SK-N-MC (cell line): ENCODE measurements at regions not wholly inside any gene's neighbourhood (a gene's known extent, or its start where the extent isn't known, plus 50 kb on each side); places are given as distances from the start of the nearest gene placed in this dataset.

ENCODE experiments used
- EZH2 ChIP-seq: fragments of 200-600 bp; sonication (generic); IDR thresholded peaks from one replicate; pipeline ENCODE4 v1.6.1; 2017; ENCODE audit warnings: antibody characterized with exemption
- FOXP2 ChIP-seq: optimal IDR thresholded peaks from 2 replicates; pipeline ENCODE3; 2011; ENCODE audit warnings: mild to moderate bottlenecking, moderate library complexity; ENCODE audit not compliant: insufficient read depth; ENCODE audit errors: extremely low read length, control extremely low read depth
- POLR2AphosphoS5 ChIP-seq: IDR thresholded peaks from 2 replicates; pipeline ENCODE4 v1.6.1; 2012; ENCODE audit warnings: mild to moderate bottlenecking, low read depth, low read length, borderline replicate concordance

DNA sequence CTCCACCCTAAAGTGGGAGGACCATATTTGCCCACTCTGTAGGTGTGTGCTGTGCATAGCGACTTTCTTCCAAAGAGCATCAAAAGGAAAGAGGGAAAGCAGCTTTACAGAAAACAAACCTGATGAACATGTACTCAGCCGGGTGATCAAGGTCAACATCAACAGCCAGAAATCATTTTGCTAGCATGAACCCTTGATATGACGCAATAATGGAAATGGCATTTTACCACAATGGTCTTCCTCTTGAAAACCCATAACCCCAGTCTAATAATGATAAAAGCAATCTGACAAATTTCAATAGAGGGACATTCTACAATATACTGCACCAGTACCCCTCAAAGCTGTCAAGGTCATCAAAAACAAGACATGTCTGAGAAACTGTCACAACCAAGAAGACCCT is 350.2 kb downstream of the FBXO15 start:
- TF ChIP-seq EZH2 (no peak), POLR2AphosphoS5 (no peak), FOXP2 (no peak)
